Fibroblast of villous mesenchyme (primary cell): ENCODE measurements at regions not wholly inside any gene's neighbourhood (a gene's known extent, or its start where the extent isn't known, plus 50 kb on each side); places are given as distances from the start of the nearest gene placed in this dataset.

ENCODE experiments used
- DNase-seq: peaks from one replicate; pipeline ENCODE4 v3.0.0-alpha.2; 2010; ENCODE audit warnings: low read depth
- H3K4me3 ChIP-seq: 2 replicates; pipeline ENCODE4 v1.5.1; 2011; ENCODE audit warnings: low read depth, mild to moderate bottlenecking, low read length
- TF ChIP-seq, protein P1 (sequence below): IDR thresholded peaks from 2 replicates; pipeline ENCODE4 v1.5.1; 2012; ENCODE audit warnings: low read depth, mild to moderate bottlenecking, low read length; ENCODE audit not compliant: insufficient read depth

DNA sequence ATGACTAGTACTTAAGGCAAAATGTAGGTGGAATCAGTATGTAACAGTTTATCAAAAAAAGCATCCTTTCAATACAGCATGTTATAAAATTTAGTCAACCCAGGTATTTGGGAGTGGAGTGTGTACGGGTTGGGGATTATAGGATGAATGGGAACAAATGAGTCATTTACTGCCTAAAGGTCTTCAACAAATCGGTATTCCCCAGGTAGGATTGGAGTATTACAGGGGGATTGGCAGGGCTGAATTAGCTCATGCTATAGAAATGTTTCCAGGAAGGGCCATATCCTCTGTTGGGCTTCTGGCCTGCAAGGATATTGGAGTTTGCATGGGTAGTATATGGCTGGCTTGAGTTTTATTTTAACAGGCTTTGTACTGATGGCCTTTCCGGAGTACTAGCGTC, 723.7 kb downstream of the SORCS1 start:
- TF ChIP-seq, protein P1, sequence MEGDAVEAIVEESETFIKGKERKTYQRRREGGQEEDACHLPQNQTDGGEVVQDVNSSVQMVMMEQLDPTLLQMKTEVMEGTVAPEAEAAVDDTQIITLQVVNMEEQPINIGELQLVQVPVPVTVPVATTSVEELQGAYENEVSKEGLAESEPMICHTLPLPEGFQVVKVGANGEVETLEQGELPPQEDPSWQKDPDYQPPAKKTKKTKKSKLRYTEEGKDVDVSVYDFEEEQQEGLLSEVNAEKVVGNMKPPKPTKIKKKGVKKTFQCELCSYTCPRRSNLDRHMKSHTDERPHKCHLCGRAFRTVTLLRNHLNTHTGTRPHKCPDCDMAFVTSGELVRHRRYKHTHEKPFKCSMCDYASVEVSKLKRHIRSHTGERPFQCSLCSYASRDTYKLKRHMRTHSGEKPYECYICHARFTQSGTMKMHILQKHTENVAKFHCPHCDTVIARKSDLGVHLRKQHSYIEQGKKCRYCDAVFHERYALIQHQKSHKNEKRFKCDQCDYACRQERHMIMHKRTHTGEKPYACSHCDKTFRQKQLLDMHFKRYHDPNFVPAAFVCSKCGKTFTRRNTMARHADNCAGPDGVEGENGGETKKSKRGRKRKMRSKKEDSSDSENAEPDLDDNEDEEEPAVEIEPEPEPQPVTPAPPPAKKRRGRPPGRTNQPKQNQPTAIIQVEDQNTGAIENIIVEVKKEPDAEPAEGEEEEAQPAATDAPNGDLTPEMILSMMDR = no peak

GRCh38 chr10:106440355-106440754, 724.2 kb downstream of the SORCS1 start:
- TF ChIP-seq, protein P1 = no peak
- DNase-seq = no peak
- no peak overlapping the region for H3K4me3 ChIP-seq

More for the DNA sequence above, 723.7 kb downstream of the SORCS1 start:
- no peak overlapping the region for H3K4me3 ChIP-seq
- DNase-seq = no peak

DNA sequence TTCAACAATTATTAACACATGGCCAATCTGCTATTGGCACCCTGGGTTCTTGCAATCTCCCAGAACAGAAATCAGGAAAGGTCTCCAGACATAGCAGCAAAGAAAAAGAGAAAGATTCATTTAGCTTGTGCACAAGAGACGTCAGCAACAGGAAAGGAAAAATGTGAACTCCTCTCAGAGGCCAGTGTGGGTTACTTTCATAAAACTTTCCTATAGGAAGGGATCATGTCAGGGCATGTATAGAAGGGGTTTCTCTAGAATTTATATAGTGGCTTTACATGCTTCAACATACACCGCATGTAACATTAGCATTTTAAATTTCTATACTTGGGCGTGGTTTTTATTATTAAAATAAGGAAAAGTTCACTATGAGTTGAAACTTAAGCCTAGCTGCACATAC, 725.1 kb downstream of the SORCS1 start:
- TF ChIP-seq, protein P1 = no peak
- no peak overlapping the region for H3K4me3 ChIP-seq
- no peak for DNase-seq

GRCh38 chr10:106438386-106438785, 726.1 kb downstream of the SORCS1 start:
- H3K4me3 ChIP-seq = no peak overlapping the region
- no peak for DNase-seq
- TF ChIP-seq, protein P1 = no peak

GRCh38 chr10:106436123-106436715, 728.3 kb downstream of the SORCS1 start:
- no peak for DNase-seq
- H3K4me3 ChIP-seq = no peak overlapping the region
- TF ChIP-seq, protein P1 = no peak

- DNase-seq = no peak
- TF ChIP-seq, protein P1 = no peak
- no peak overlapping the region for H3K4me3 ChIP-seq
Observed at GRCh38 chr10:106435081-106435480, 729.4 kb downstream of the SORCS1 start.

- DNase-seq = no peak
- TF ChIP-seq, protein P1 = no peak
- H3K4me3 ChIP-seq = no peak overlapping the region
Observed at GRCh38 chr10:106424981-106425380, 739.5 kb downstream of the SORCS1 start.
